ENCODE measurements at regions not wholly inside any gene's neighbourhood (a gene's known extent, or its start where the extent isn't known, plus 50 kb on each side); places are given as distances from the start of the nearest gene placed in this dataset.
A peak's percentile ranks its signal among the peaks of the same experiment; 100 is the strongest.

- DNase-seq (ENCODE audit: low spot score): no peak
Measured at GRCh38 chr10:56836659-56837058, 475.6 kb upstream of the ZWINT start.

- no peak for DNase-seq (ENCODE audit: low spot score)
Measured at GRCh38 chr10:56831681-56832080, 470.6 kb upstream of the ZWINT start.

GRCh38 chr10:56823849-56824248 lies 462.8 kb upstream of the ZWINT start:
- DNase-seq (ENCODE audit: low spot score): peak; percentile 1

- DNase-seq (ENCODE audit: low spot score): no peak
Measured at GRCh38 chr10:56805022-56805421, 444.0 kb upstream of the ZWINT start.

- DNase-seq (ENCODE audit: low spot score): no peak
Measured at GRCh38 chr10:56785292-56785691, 424.2 kb upstream of the ZWINT start.

GRCh38 chr10:56782503-56782902 lies 421.4 kb upstream of the ZWINT start:
- no peak for DNase-seq (ENCODE audit: low spot score)

- no peak for DNase-seq (ENCODE audit: low spot score)
Measured at GRCh38 chr10:56771343-56771742, 410.3 kb upstream of the ZWINT start.

GRCh38 chr10:56763090-56763489 lies 402.0 kb upstream of the ZWINT start:
- no peak for DNase-seq (ENCODE audit: low spot score)

GRCh38 chr10:56745490-56745889 lies 384.4 kb upstream of the ZWINT start:
- DNase-seq (ENCODE audit: low spot score): no peak

GRCh38 chr10:56728349-56728748 lies 367.3 kb upstream of the ZWINT start:
- DNase-seq (ENCODE audit: low spot score): no peak

- DNase-seq (ENCODE audit: low spot score): no peak
Measured at GRCh38 chr10:56722912-56723311, 361.9 kb upstream of the ZWINT start.

GRCh38 chr10:56715262-56715661 lies 354.2 kb upstream of the ZWINT start:
- DNase-seq (ENCODE audit: low spot score): no peak

GRCh38 chr10:56698506-56698905 lies 337.4 kb upstream of the ZWINT start:
- DNase-seq (ENCODE audit: low spot score): no peak

GRCh38 chr10:56679578-56679977 lies 318.5 kb upstream of the ZWINT start:
- no peak for DNase-seq (ENCODE audit: low spot score)

- no peak for DNase-seq (ENCODE audit: low spot score)
Measured at GRCh38 chr10:56662765-56663447, 301.8 kb upstream of the ZWINT start.

- DNase-seq (ENCODE audit: low spot score): no peak
Measured at GRCh38 chr10:56653289-56653688, 292.2 kb upstream of the ZWINT start.

GRCh38 chr10:56646329-56647111 lies 285.5 kb upstream of the ZWINT start:
- no peak for DNase-seq (ENCODE audit: low spot score)

- no peak for DNase-seq (ENCODE audit: low spot score)
Measured at GRCh38 chr10:56633876-56634452, 272.9 kb upstream of the ZWINT start.

- DNase-seq (ENCODE audit: low spot score): no peak
Measured at GRCh38 chr10:56632537-56632936, 271.5 kb upstream of the ZWINT start.

GRCh38 chr10:56624082-56624481 lies 263.0 kb upstream of the ZWINT start:
- no peak for DNase-seq (ENCODE audit: low spot score)

- no peak for DNase-seq (ENCODE audit: low spot score)
Measured at GRCh38 chr10:56623064-56623463, 262.0 kb upstream of the ZWINT start.

- no peak for DNase-seq (ENCODE audit: low spot score)
Measured at GRCh38 chr10:56622335-56622973, 261.4 kb upstream of the ZWINT start.

GRCh38 chr10:56606202-56606601 lies 245.1 kb upstream of the ZWINT start:
- DNase-seq (ENCODE audit: low spot score): no peak

All from COLO829 (cell line).